ENCODE measurements at regions not wholly inside any gene's neighbourhood (a gene's known extent, or its start where the extent isn't known, plus 50 kb on each side); places are given as distances from the start of the nearest gene placed in this dataset.

DNA sequence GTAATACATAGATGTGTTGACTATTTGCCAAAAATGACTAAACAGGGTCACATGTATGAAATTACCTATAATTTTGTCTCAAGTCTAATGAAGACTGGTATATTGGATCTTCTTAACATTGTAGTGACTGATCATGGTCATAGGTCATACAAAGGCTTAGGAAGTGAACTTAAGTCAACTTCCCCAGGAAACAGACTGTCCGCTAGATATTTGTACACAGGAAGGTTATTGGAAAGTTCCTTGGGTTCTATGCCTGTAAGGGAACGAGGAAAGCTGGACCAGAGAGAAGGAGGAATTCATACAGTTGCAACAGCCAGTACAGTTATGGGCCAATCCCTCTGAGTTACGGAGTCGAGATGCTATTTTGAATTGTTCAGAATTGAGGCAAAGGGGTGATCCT is 462.0 kb upstream of the THRB start:
- no peak for TF ChIP-seq POLR2A (IDR thresholded peaks at IDR 0.05)
- TF ChIP-seq, protein P1, sequence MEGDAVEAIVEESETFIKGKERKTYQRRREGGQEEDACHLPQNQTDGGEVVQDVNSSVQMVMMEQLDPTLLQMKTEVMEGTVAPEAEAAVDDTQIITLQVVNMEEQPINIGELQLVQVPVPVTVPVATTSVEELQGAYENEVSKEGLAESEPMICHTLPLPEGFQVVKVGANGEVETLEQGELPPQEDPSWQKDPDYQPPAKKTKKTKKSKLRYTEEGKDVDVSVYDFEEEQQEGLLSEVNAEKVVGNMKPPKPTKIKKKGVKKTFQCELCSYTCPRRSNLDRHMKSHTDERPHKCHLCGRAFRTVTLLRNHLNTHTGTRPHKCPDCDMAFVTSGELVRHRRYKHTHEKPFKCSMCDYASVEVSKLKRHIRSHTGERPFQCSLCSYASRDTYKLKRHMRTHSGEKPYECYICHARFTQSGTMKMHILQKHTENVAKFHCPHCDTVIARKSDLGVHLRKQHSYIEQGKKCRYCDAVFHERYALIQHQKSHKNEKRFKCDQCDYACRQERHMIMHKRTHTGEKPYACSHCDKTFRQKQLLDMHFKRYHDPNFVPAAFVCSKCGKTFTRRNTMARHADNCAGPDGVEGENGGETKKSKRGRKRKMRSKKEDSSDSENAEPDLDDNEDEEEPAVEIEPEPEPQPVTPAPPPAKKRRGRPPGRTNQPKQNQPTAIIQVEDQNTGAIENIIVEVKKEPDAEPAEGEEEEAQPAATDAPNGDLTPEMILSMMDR (IDR thresholded peaks at IDR 0.05): no peak

Measured in right lobe of liver (tissue), 4 donors.